ENCODE measurements at regions not wholly inside any gene's neighbourhood (a gene's known extent, or its start where the extent isn't known, plus 50 kb on each side); places are given as distances from the start of the nearest gene placed in this dataset.
"Not testable (repeated sequence)": the region's sequence is repeated elsewhere in the genome, so short reads cannot be mapped to it uniquely, and the experiment has no call there.

DNA sequence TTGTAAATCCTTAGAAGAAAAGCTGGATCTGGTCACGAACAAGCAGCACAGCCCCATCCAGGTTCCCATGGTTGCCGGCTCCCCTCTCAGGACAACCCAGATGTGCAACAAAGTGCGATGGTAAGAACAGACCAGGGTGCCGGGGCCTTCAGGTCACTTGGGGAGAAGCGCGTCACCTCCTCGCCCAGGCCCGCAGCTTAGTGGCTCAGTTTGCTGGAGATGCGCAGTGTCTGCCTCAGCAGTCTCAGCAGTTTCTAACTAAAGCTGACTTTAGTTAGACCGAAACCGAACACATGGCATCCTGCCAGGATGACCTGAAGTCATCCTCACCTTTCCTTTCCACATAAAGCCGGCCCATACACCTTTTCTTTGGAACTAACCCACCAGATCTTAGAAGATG lies 131.4 kb downstream of the LAT start:
- peaks cover 8 to 16% of the 10 kb centered on the region in 2 experiments; a peak in 4 of 5 replicates for H3K4me1 ChIP-seq (replicated peaks in 1 of 2; ENCODE audit: control insufficient read depth in 2 of 2, insufficient read depth in 2 of 2, low read length in 2 of 2)
- H3K27ac ChIP-seq (ENCODE audit: extremely low read depth, low read depth, low read length); H3K4me2 ChIP-seq (ENCODE audit: insufficient read depth, low read length); H3K9ac ChIP-seq (ENCODE audit: insufficient read depth in 1 of 2, low read depth in 2 of 2, low read length in 2 of 2); H3K9me1 ChIP-seq (ENCODE audit: control insufficient read depth, insufficient read depth, low read length); H2AFZ ChIP-seq (ENCODE audit: low read depth, low read length); H3K36me3 ChIP-seq (ENCODE audit: control insufficient read depth, insufficient read depth, low read length); H3K9me3 ChIP-seq (replicated peaks; ENCODE audit: control insufficient read depth, insufficient read depth, low read depth, low read length); ATAC-seq; CTCF ChIA-PET (ENCODE audit: low intra/inter-chr PET ratio); H3K4me3 ChIP-seq; H4K20me1 ChIP-seq (replicated peaks; ENCODE audit: control insufficient read depth, insufficient read depth, low read length); DNase-seq (ENCODE audit: extremely low read depth in 1 of 4, low spot score in 3 of 4); FAIRE-seq; H3K27me3 ChIP-seq (ENCODE audit: control insufficient read depth in 2 of 2, insufficient read depth in 2 of 2, low read length in 2 of 2); BruUV-seq (replicated peaks); in situ Hi-C loops (cut with MboI); H3K79me2 ChIP-seq (ENCODE audit: control insufficient read depth, insufficient read depth, low read length); POLR2A ChIA-PET: not testable (repeated sequence)
- WGBS (ENCODE audit: insufficient coverage, low coverage, missing lambda C conversion rate), result 44% methylated on average over 6 of the region's 12 CpGs
- peak; percentile 51 for TF ChIP-seq NFIC (IDR thresholded peaks at IDR 0.05)
- intact Hi-C loops (cut with micrococcal nuclease), result loop anchor here (5.0 kb wide), 1 partner anchor 36 kb away; no protein-coding TSS in a partner anchor

DNA sequence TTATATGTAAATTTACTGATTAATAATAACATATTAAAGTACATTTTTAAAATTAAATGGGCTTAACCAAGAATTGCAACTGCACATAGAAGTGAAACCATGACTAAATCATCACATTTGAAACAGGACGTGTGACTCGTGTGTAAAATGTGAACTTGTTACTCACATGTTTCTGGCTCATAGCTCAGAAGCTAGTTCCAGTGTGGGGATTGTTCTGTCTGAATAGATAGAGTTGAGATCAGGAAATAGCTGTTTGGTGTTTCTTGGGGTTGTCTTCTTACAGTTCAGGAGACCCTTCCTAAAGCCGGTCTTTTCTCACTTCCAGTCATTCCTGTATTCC lies 130.9 kb downstream of the LAT start:
- H3K79me2 ChIP-seq (ENCODE audit: control insufficient read depth, insufficient read depth, low read length); H2AFZ ChIP-seq (ENCODE audit: low read depth, low read length); FAIRE-seq; DNase-seq (ENCODE audit: extremely low read depth in 1 of 4, low spot score in 3 of 4); H3K9ac ChIP-seq (ENCODE audit: insufficient read depth in 1 of 2, low read depth in 2 of 2, low read length in 2 of 2); H3K9me3 ChIP-seq (replicated peaks; ENCODE audit: control insufficient read depth, insufficient read depth, low read depth, low read length); H3K36me3 ChIP-seq (ENCODE audit: control insufficient read depth, insufficient read depth, low read length); in situ Hi-C loops (cut with MboI); ATAC-seq; POLR2A ChIA-PET; H3K27ac ChIP-seq (ENCODE audit: extremely low read depth, low read depth, low read length); H3K9me1 ChIP-seq (ENCODE audit: control insufficient read depth, insufficient read depth, low read length); H3K4me2 ChIP-seq (ENCODE audit: insufficient read depth, low read length); BruUV-seq (replicated peaks); H4K20me1 ChIP-seq (replicated peaks; ENCODE audit: control insufficient read depth, insufficient read depth, low read length); H3K4me3 ChIP-seq: not testable (repeated sequence)
- intact Hi-C loops (cut with micrococcal nuclease), result loop anchor here (5.0 kb wide), 1 partner anchor 37 kb away; no protein-coding TSS in a partner anchor
- Histone ChIP-seq H3K27me3 (ENCODE audit: control insufficient read depth in 2 of 2, insufficient read depth in 2 of 2, low read length in 2 of 2) (peaks cover 7 to 14% of the 10 kb centered on the region in 2 experiments; a peak in 4 of 5 replicates), H3K4me1 (replicated peaks in 1 of 2; ENCODE audit: control insufficient read depth in 2 of 2, insufficient read depth in 2 of 2, low read length in 2 of 2) (peaks cover 8 to 16% of the 10 kb centered on the region in 2 experiments; a peak in 4 of 5 replicates)
- 11% methylated on average over 3 of the region's 3 CpGs for WGBS (ENCODE audit: insufficient coverage, low coverage, missing lambda C conversion rate)
- CTCF ChIA-PET (ENCODE audit: low intra/inter-chr PET ratio), result interaction anchor here (0.7 kb wide), 1 partner anchor 141 kb away, joined by 4 read pairs; no protein-coding TSS in a partner anchor

All from K562 (cell line).